Smooth muscle cell (in vitro differentiated cells): ENCODE measurements at regions not wholly inside any gene's neighbourhood (a gene's known extent, or its start where the extent isn't known, plus 50 kb on each side); places are given as distances from the start of the nearest gene placed in this dataset.
A peak's percentile ranks its signal among the peaks of the same experiment; 100 is the strongest.

Experiments used
- DNase-seq: peaks from one replicate; lab custom pipeline; 2025; ENCODE audit not compliant: unreplicated experiment; lab: John Stamatoyannopoulos, UW
- H2AFZ ChIP-seq: fragments of 200-600 bp; sonication (generic); 2 replicates; pipeline ENCODE4 v1.6.0; 2016; ENCODE audit warnings: antibody characterized with exemption, low read depth, mild to moderate bottlenecking
- H3F3A ChIP-seq: fragments of 200-600 bp; sonication (generic); 2 replicates; pipeline ENCODE4 v1.6.0; 2017; ENCODE audit warnings: antibody characterized with exemption, low read depth
- H3K27ac ChIP-seq: fragments of 200-600 bp; sonication (generic); 2 replicates; pipeline ENCODE4 v1.5.1; 2016; ENCODE audit warnings: low read depth, mild to moderate bottlenecking
- H3K27me3 ChIP-seq: fragments of 200-600 bp; sonication (generic); 2 replicates; pipeline ENCODE4 v1.6.1; 2016; ENCODE audit warnings: low read depth, mild to moderate bottlenecking
- H3K36me3 ChIP-seq: fragments of 200-600 bp; sonication (generic); 2 replicates; pipeline ENCODE4 v1.5.1; 2016; ENCODE audit warnings: low read depth
- H3K4me1 ChIP-seq: fragments of 200-600 bp; sonication (generic); 2 replicates; pipeline ENCODE4 v1.5.1; 2016; ENCODE audit warnings: low read depth
- H3K4me2 ChIP-seq: fragments of 200-600 bp; sonication (generic); 2 replicates; pipeline ENCODE4 v1.6.0; 2016; ENCODE audit warnings: mild to moderate bottlenecking
- H3K4me3 ChIP-seq: fragments of 200-600 bp; sonication (generic); 2 replicates; pipeline ENCODE4 v1.5.1; 2016; ENCODE audit warnings: mild to moderate bottlenecking
- H3K79me2 ChIP-seq: fragments of 200-600 bp; sonication (generic); 2 replicates; pipeline ENCODE4 v1.6.0; 2016; ENCODE audit warnings: low read depth, mild to moderate bottlenecking
- H3K9ac ChIP-seq: fragments of 200-600 bp; sonication (generic); 2 replicates; pipeline ENCODE4 v1.6.0; 2016; ENCODE audit warnings: low read depth
- H3K9me3 ChIP-seq: fragments of 200-600 bp; sonication (generic); replicated peaks from 2 replicates; pipeline ENCODE4 v1.5.1; 2016; ENCODE audit warnings: low read depth
- H4K20me1 ChIP-seq: fragments of 200-600 bp; sonication (generic); 2 replicates; pipeline ENCODE4 v1.6.0; 2016; ENCODE audit warnings: low read depth
- CTCF ChIP-seq: fragments of 200-600 bp; sonication (generic); IDR thresholded peaks from 2 replicates; pipeline ENCODE4 v1.5.1; 2017; ENCODE audit warnings: borderline replicate concordance, mild to moderate bottlenecking, antibody characterized with exemption; ENCODE audit not compliant: insufficient read depth, poor library complexity, severe bottlenecking
- WGBS: methylation state at CpG from one replicate; pipeline ENCODE4 v1.1.7; 2016; ENCODE audit warnings: low lambda C conversion rate; 5-methylcytosine and 5-hydroxymethylcytosine counted together

GRCh38 chr11:128232588-128232987 is 354.8 kb downstream of the ETS1 start:
- TF ChIP-seq CTCF, result no peak
- no peak overlapping the region for H3K4me3 ChIP-seq
- peaks cover 6% of the 10 kb centered on the region for H3K4me1 ChIP-seq
- H2AFZ ChIP-seq, result no peak overlapping the region
- H3K9ac ChIP-seq, result no peak overlapping the region
- H3F3A ChIP-seq, result no peaks in the 10 kb centered on the region
- DNase-seq, result no peak
- no peak overlapping the region for H3K4me2 ChIP-seq
- H3K27me3 ChIP-seq, result no peaks in the 10 kb centered on the region
- H4K20me1 ChIP-seq, result no peaks in the 10 kb centered on the region
- no peaks in the 10 kb centered on the region for H3K36me3 ChIP-seq
- H3K79me2 ChIP-seq, result no peaks in the 10 kb centered on the region
- H3K27ac ChIP-seq, result no peak overlapping the region
- H3K9me3 ChIP-seq, result no peaks in the 10 kb centered on the region
- WGBS, result 83% methylated on average over 5 of the region's 5 CpGs

- Histone ChIP-seq H2AFZ (no peak overlapping the region), H3K9ac (no peak overlapping the region), H3K36me3 (no peaks in the 10 kb centered on the region), H3K4me2 (no peak overlapping the region), H4K20me1 (no peaks in the 10 kb centered on the region), H3K4me3 (no peak overlapping the region), H3K9me3 (no peaks in the 10 kb centered on the region), H3F3A (no peaks in the 10 kb centered on the region), H3K27me3 (no peaks in the 10 kb centered on the region), H3K27ac (no peak overlapping the region), H3K4me1 (peaks cover 6% of the 10 kb centered on the region), H3K79me2 (no peaks in the 10 kb centered on the region)
- DNase-seq, result no peak
- 88% methylated on average over 4 of the region's 4 CpGs for WGBS
- no peak for TF ChIP-seq CTCF
Measured at GRCh38 chr11:128231845-128232410, 355.4 kb downstream of the ETS1 start.

GRCh38 chr11:128227466-128227865 is 359.9 kb downstream of the ETS1 start:
- H3K79me2 ChIP-seq, result no peaks in the 10 kb centered on the region
- H3K27me3 ChIP-seq, result no peaks in the 10 kb centered on the region
- H3K4me3 ChIP-seq, result no peak overlapping the region
- H3K4me1 ChIP-seq, result no peaks in the 10 kb centered on the region
- no peak overlapping the region for H2AFZ ChIP-seq
- peaks cover under 1% of the 10 kb centered on the region for H3F3A ChIP-seq
- H3K27ac ChIP-seq, result no peak overlapping the region
- no peak for TF ChIP-seq CTCF
- no peak for DNase-seq
- 96% methylated on average over 3 of the region's 3 CpGs for WGBS
- H3K4me2 ChIP-seq, result no peak overlapping the region
- H3K36me3 ChIP-seq, result no peaks in the 10 kb centered on the region
- H4K20me1 ChIP-seq, result no peaks in the 10 kb centered on the region
- no peak overlapping the region for H3K9ac ChIP-seq
- no peaks in the 10 kb centered on the region for H3K9me3 ChIP-seq

- no peak for TF ChIP-seq CTCF
- Histone ChIP-seq H3F3A (peaks cover 7% of the 10 kb centered on the region), H3K27me3 (no peaks in the 10 kb centered on the region), H3K9me3 (no peaks in the 10 kb centered on the region), H2AFZ (peak overlapping the region; percentile 54), H4K20me1 (no peaks in the 10 kb centered on the region), H3K79me2 (no peaks in the 10 kb centered on the region), H3K27ac (no peak overlapping the region), H3K4me2 (no peak overlapping the region), H3K36me3 (no peaks in the 10 kb centered on the region), H3K9ac (no peak overlapping the region), H3K4me1 (no peaks in the 10 kb centered on the region), H3K4me3 (no peak overlapping the region)
- 68% methylated on average over 7 of the region's 7 CpGs for WGBS
- no peak for DNase-seq
Measured at GRCh38 chr11:128226106-128226716, 361.1 kb downstream of the ETS1 start.
